B cell (primary cell): ENCODE measurements at regions not wholly inside any gene's neighbourhood (a gene's known extent, or its start where the extent isn't known, plus 50 kb on each side); places are given as distances from the start of the nearest gene placed in this dataset.

Experiments
- ATAC-seq: fragments of 200-7000 bp; cut with Tn5 transposase; one replicate; pipeline ENCODE4 v1.10.0; 2021; ENCODE audit warnings: low read depth, mild to moderate bottlenecking, moderate number of reproducible peaks, moderate library complexity
- CTCF ChIA-PET: fragments of 350-600 bp; sonication (Branson Sonifier 250); formaldehyde crosslinking; loops from one replicate; lab custom pipeline; 2021; ENCODE audit warnings: antibody characterized with exemption, inconsistent platforms; lab: Charles Lee
- POLR2A ChIA-PET: fragments of 350-600 bp; sonication (Branson Sonifier 250); formaldehyde crosslinking; loops from one replicate; lab custom pipeline; 2021; ENCODE audit warnings: antibody characterized with exemption; lab: Charles Lee
- DNase-seq: peaks from one replicate; pipeline ENCODE4 v3.0.0; 2013
- H2AFZ ChIP-seq: 2 replicates; pipeline ENCODE4 v1.6.1; 2012; ENCODE audit warnings: mild to moderate bottlenecking, low read depth, low read length; ENCODE audit not compliant: insufficient read depth, poor library complexity, severe bottlenecking
- H3K27ac ChIP-seq, 2 donors: 1 replicate in 1 of 2; 2 replicates in 1 of 2; pipeline ENCODE4 v1.5.1; 2012 to 2013; ENCODE audit warnings: low read length in 2 of 2, mild to moderate bottlenecking in 2 of 2, moderate library complexity in 1 of 2
- H3K27me3 ChIP-seq, 4 experiments: fragments of 200-600 bp in 1 of 4; sonication (generic) in 1 of 4; replicated peaks in 1 of 4; 1 replicate in 2 of 4; 2 replicates in 2 of 4; pipeline versions ENCODE4 v1.6.1 to v1.7.0; 2013 to 2016; ENCODE audit warnings: low read length in 3 of 4, mild to moderate bottlenecking in 2 of 4, mixed read lengths in 1 of 4, moderate library complexity in 1 of 4; ENCODE audit not compliant: insufficient read depth in 4 of 4, control insufficient read depth in 3 of 4; ENCODE audit errors: control extremely low read depth in 1 of 4
- H3K36me3 ChIP-seq, 2 experiments: replicated peaks in 1 of 2; 1 replicate in 1 of 2; 2 replicates in 1 of 2; pipeline versions ENCODE4 v1.6.1 to v1.7.1; 2013; ENCODE audit warnings: low read length in 1 of 2; ENCODE audit not compliant: insufficient read depth in 2 of 2, control insufficient read depth in 1 of 2; ENCODE audit errors: control extremely low read depth in 1 of 2, extremely low read depth in 1 of 2
- H3K4me1 ChIP-seq, 2 donors: fragments of 200-600 bp in 1 of 2; sonication (generic) in 1 of 2; 1 replicate in 1 of 2; 2 replicates in 1 of 2; pipeline versions ENCODE4 v1.5.1 to v1.6.1; 2013 to 2017; ENCODE audit warnings: low read length in 2 of 2; ENCODE audit not compliant: control insufficient read depth in 2 of 2, insufficient read depth in 2 of 2
- H3K4me2 ChIP-seq: replicated peaks from 2 replicates; pipeline ENCODE3; 2012; ENCODE audit warnings: mild to moderate bottlenecking, low read depth, low read length; ENCODE audit not compliant: poor library complexity, severe bottlenecking
- H3K4me3 ChIP-seq, 5 experiments: fragments of 200-600 bp in 1 of 5; sonication (generic) in 1 of 5; 1 replicate in 3 of 5; 2 replicates in 2 of 5; pipeline versions ENCODE4 v1.5.1 to v1.7.0; 2011 to 2016; ENCODE audit warnings: low read length in 4 of 5, mild to moderate bottlenecking in 4 of 5, low read depth in 2 of 5, control low read depth in 1 of 5, moderate library complexity in 1 of 5; ENCODE audit not compliant: insufficient read depth in 1 of 5; ENCODE audit errors: control extremely low read depth in 1 of 5, extremely low read depth in 1 of 5
- H3K79me2 ChIP-seq: fragments of 200-600 bp; sonication (generic); one replicate; pipeline ENCODE4 v1.6.0; 2016; ENCODE audit warnings: low read length; ENCODE audit not compliant: control insufficient read depth, insufficient read depth
- H3K9ac ChIP-seq: fragments of 200-600 bp; sonication (generic); 2 replicates; pipeline ENCODE4 v1.6.1; 2017; ENCODE audit warnings: mild to moderate bottlenecking, low read length, moderate library complexity
- H3K9me3 ChIP-seq, 3 donors: one replicate each; pipeline versions ENCODE4 v1.6.1 to v1.7.1; 2013; ENCODE audit warnings: low read length in 2 of 3; ENCODE audit not compliant: control insufficient read depth in 2 of 3, insufficient read depth in 1 of 3; ENCODE audit errors: control extremely low read depth in 1 of 3
- H4K20me1 ChIP-seq: 2 replicates; pipeline ENCODE4 v1.6.0; 2012; ENCODE audit warnings: mild to moderate bottlenecking, low read length; ENCODE audit not compliant: insufficient read depth, control insufficient read depth, poor library complexity, severe bottlenecking
- H3K27ac Mint-ChIP-seq: one replicate; pipeline ENCODE4 v1.8.0; 2021; ENCODE audit warnings: mixed read lengths
- H3K27me3 Mint-ChIP-seq: one replicate; pipeline ENCODE4 v1.8.0; 2021; ENCODE audit warnings: mixed read lengths
- H3K4me1 Mint-ChIP-seq: one replicate; pipeline ENCODE4 v1.8.0; 2021; ENCODE audit warnings: mixed read lengths
- H3K4me3 Mint-ChIP-seq: one replicate; pipeline ENCODE4 v1.8.0; 2021; ENCODE audit warnings: mixed read lengths
- H3K9me3 Mint-ChIP-seq: one replicate; pipeline ENCODE4 v1.8.0; 2022; ENCODE audit warnings: mixed read lengths; ENCODE audit not compliant: insufficient read depth
- CTCF ChIP-seq: fragments of 200-600 bp; IDR thresholded peaks from one replicate; pipeline ENCODE4 v1.8.0; 2022; ENCODE audit warnings: antibody characterized with exemption, mild to moderate bottlenecking
- EZH2 ChIP-seq: IDR thresholded peaks from 2 replicates; pipeline ENCODE4 v1.6.1; 2012; ENCODE audit warnings: borderline replicate concordance, low read depth, mild to moderate bottlenecking, moderate library complexity, low read length; ENCODE audit not compliant: insufficient read depth, poor library complexity, severe bottlenecking
- WGBS: methylation state at CpG from one replicate; pipeline ENCODE4 v1.1.5; 2013; ENCODE audit warnings: missing lambda C conversion rate; ENCODE audit not compliant: insufficient coverage; 5-methylcytosine and 5-hydroxymethylcytosine counted together
- intact Hi-C: fragments of 100-400 bp; cut with micrococcal nuclease; formaldehyde crosslinking; loops from one replicate; pipeline ENCODE4 v1.10.0; 2022

DNA sequence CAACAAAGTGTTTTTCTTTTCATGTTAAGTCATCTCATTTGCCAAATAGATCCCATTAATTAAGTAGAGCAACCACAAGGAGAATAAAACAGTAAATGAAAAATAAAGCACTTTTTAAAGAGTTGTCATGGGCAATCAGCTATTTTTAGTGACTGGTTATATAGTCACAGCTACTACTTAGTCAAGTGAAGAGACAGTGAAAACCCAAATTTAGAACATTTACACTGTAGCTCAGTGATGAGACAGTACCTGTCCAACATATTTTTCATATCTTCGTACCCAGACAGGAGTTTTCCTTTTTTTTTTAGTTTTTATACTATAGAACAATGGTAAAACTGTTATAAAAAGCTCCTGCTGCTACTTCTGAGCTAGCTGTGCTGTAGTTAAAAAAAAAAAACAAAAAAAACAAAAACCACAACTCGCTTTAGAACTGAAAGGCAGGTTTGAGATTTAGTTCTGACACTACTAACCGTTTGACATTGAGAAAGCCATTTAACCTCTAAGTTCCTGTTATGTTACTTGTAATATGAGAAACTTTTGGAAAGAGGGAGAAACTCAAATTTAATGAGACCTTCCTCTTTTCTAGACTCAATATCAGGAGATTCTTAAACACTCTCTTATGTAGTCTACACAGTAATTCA lies 777.5 kb downstream of the ADGRL2 start:
- Mint-ChIP-seq H3K27me3 (no peaks in the 10 kb centered on the region), H3K4me1 (no peaks in the 10 kb centered on the region), H3K4me3 (no peak overlapping the region), H3K27ac (no peak overlapping the region), H3K9me3 (no peaks in the 10 kb centered on the region)
- no peak for ATAC-seq
- Histone ChIP-seq H3K36me3 (no peaks in the 10 kb centered on the region), H3K27ac (no peak overlapping the region), H2AFZ (no peak overlapping the region), H4K20me1 (no peaks in the 10 kb centered on the region), H3K4me2 (no peak overlapping the region), H3K4me3 (no peak overlapping the region), H3K9ac (no peak overlapping the region), H3K27me3 (no peaks in the 10 kb centered on the region), H3K9me3 (no peaks in the 10 kb centered on the region), H3K79me2 (no peaks in the 10 kb centered on the region), H3K4me1 (no peaks in the 10 kb centered on the region)
- intact Hi-C loops: no loop called here
- no peak for DNase-seq
- no peak for TF ChIP-seq CTCF
- no peak for TF ChIP-seq EZH2
- no CpG with 5 or more reads among the region's 3 CpGs for WGBS
- CTCF ChIA-PET: no interaction called here
- POLR2A ChIA-PET: no interaction called here

- no peaks in the 10 kb centered on the region for H3K27me3 ChIP-seq
- H3K27ac ChIP-seq: no peak overlapping the region
- ChIA-PET CTCF (no interaction called here), POLR2A (no interaction called here)
- H3K4me1 ChIP-seq: peaks cover 0 to 3% of the 10 kb centered on the region in 2 donors
- no peaks in the 10 kb centered on the region for H3K9me3 Mint-ChIP-seq
- H3K79me2 ChIP-seq: no peaks in the 10 kb centered on the region
- H4K20me1 ChIP-seq: no peaks in the 10 kb centered on the region
- no peak overlapping the region for H2AFZ ChIP-seq
- no peak overlapping the region for H3K9ac ChIP-seq
- TF ChIP-seq EZH2: no peak
- TF ChIP-seq CTCF: no peak
- H3K9me3 ChIP-seq: no peaks in the 10 kb centered on the region
- no peak overlapping the region for H3K4me3 ChIP-seq
- no peak overlapping the region for H3K4me3 Mint-ChIP-seq
- DNase-seq (no peak), ATAC-seq (no peak)
- no CpG with 5 or more reads among the region's 3 CpGs for WGBS
- no peaks in the 10 kb centered on the region for H3K4me1 Mint-ChIP-seq
- no peak overlapping the region for H3K27ac Mint-ChIP-seq
- intact Hi-C loops: no loop called here
- H3K36me3 ChIP-seq: no peaks in the 10 kb centered on the region
- H3K4me2 ChIP-seq: no peak overlapping the region
- no peaks in the 10 kb centered on the region for H3K27me3 Mint-ChIP-seq
Measured at GRCh38 chr1:82567348-82567747, 766.6 kb downstream of the ADGRL2 start.
